ENCODE measurements at regions not wholly inside any gene's neighbourhood (a gene's known extent, or its start where the extent isn't known, plus 50 kb on each side); places are given as distances from the start of the nearest gene placed in this dataset.

DNA sequence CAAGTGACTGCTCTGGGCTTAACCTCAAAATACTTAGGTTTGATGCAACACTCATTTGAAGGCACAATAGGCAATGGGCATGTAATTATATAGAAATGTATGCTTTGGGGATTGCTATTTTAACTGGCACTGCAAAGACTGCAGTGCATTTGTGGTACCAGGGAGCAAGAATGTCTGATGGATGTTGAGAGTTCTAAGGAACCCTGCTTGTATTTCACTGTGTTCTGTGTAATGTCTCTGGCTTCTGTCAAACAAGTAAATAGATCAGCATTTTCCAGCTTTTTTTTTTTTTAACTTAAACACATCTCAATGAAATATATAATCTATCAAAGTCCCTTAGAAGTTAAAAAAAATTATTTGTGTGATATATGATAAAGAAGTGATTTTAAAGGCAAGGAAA lies 94.8 kb upstream of the ATP2B1 start:
- no peaks in the 10 kb centered on the region for H4K20me1 ChIP-seq (ENCODE audit: control insufficient read depth, extremely low read depth, insufficient read depth, low read length)

GRCh38 chr12:89801284-89801683 lies 92.6 kb upstream of the ATP2B1 start:
- no peak for TF ChIP-seq EZH2 (IDR thresholded peaks at IDR 0.05; ENCODE audit: low read length, missing control alignments)
- Histone ChIP-seq H3K36me3 (ENCODE audit: control insufficient read depth, insufficient read depth, low read length) (no peaks in the 10 kb centered on the region), H3K79me2 (ENCODE audit: control insufficient read depth, insufficient read depth, low read length) (no peaks in the 10 kb centered on the region), H2AFZ (ENCODE audit: low read length) (no peak overlapping the region), H3K27me3 (ENCODE audit: control insufficient read depth, insufficient read depth, low read length) (no peaks in the 10 kb centered on the region), H3K4me3 (replicated peaks in 1 of 4; ENCODE audit: control extremely low read depth in 1 of 4, insufficient read depth in 1 of 4, low read depth in 3 of 4, low read length in 4 of 4) (no peak overlapping the region), H3K4me2 (ENCODE audit: extremely low read depth, insufficient read depth, low read length) (no peak overlapping the region), H3K4me1 (ENCODE audit: control insufficient read depth, extremely low read depth, insufficient read depth, low read length) (no peaks in the 10 kb centered on the region), H3K9me3 (ENCODE audit: control insufficient read depth, insufficient read depth, low read depth, low read length) (no peaks in the 10 kb centered on the region), H3K27ac (ENCODE audit: insufficient read depth, low read length) (no peak overlapping the region), H4K20me1 (ENCODE audit: control insufficient read depth, extremely low read depth, insufficient read depth, low read length) (no peaks in the 10 kb centered on the region), H3K9ac (ENCODE audit: insufficient read depth, low read length) (no peak overlapping the region)
- DNase-seq (ENCODE audit: low read depth in 2 of 2): no peak

More for the DNA sequence above, 94.8 kb upstream of the ATP2B1 start:
- no peaks in the 10 kb centered on the region for H3K79me2 ChIP-seq (ENCODE audit: control insufficient read depth, insufficient read depth, low read length)
- no peaks in the 10 kb centered on the region for H3K27me3 ChIP-seq (ENCODE audit: control insufficient read depth, insufficient read depth, low read length)
- no peak overlapping the region for H3K9ac ChIP-seq (ENCODE audit: insufficient read depth, low read length)
- H2AFZ ChIP-seq (ENCODE audit: low read length): no peak overlapping the region
- H3K36me3 ChIP-seq (ENCODE audit: control insufficient read depth, insufficient read depth, low read length): no peaks in the 10 kb centered on the region
- H3K9me3 ChIP-seq (ENCODE audit: control insufficient read depth, insufficient read depth, low read depth, low read length): no peaks in the 10 kb centered on the region
- H3K4me1 ChIP-seq (ENCODE audit: control insufficient read depth, extremely low read depth, insufficient read depth, low read length): no peaks in the 10 kb centered on the region
- H3K4me3 ChIP-seq (replicated peaks in 1 of 4; ENCODE audit: control extremely low read depth in 1 of 4, insufficient read depth in 1 of 4, low read depth in 3 of 4, low read length in 4 of 4): no peak overlapping the region
- no peak overlapping the region for H3K4me2 ChIP-seq (ENCODE audit: extremely low read depth, insufficient read depth, low read length)
- TF ChIP-seq CTCF (conservative IDR thresholded peaks at IDR 0.05 in 1 of 2, IDR thresholded peaks at IDR 0.05 in 1 of 2; ENCODE audit: low read depth in 1 of 2, low read length in 2 of 2): no peak
- TF ChIP-seq EZH2 (IDR thresholded peaks at IDR 0.05; ENCODE audit: low read length, missing control alignments): no peak
- H3K27ac ChIP-seq (ENCODE audit: insufficient read depth, low read length): no peak overlapping the region
- DNase-seq (ENCODE audit: low read depth in 2 of 2): no peak

DNA sequence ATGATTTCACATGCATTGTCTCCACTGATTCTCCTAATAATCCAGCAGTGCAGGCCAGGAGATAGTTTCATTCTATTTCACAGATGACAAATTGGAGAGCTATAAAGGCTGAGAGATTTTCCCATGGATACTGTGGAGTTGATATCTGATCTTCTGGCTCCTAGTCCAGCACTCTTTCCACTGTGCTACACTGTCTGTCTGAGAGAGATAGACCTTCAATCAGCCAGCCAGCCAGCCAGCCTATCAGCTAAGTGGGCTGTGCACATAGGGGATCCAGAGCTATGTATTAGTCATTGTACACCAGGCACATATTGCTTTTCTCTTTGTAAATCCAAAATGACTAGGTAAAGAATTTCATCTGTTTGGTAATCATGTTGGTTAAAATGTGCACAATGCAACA lies 91.8 kb upstream of the ATP2B1 start:
- DNase-seq (ENCODE audit: low read depth in 2 of 2): no peak

More for the DNA sequence above, 91.8 kb upstream of the ATP2B1 start:
- Histone ChIP-seq H2AFZ (ENCODE audit: low read length) (no peak overlapping the region), H3K9ac (ENCODE audit: insufficient read depth, low read length) (no peak overlapping the region), H3K4me2 (ENCODE audit: extremely low read depth, insufficient read depth, low read length) (no peak overlapping the region), H4K20me1 (ENCODE audit: control insufficient read depth, extremely low read depth, insufficient read depth, low read length) (no peaks in the 10 kb centered on the region), H3K27me3 (ENCODE audit: control insufficient read depth, insufficient read depth, low read length) (no peaks in the 10 kb centered on the region), H3K27ac (ENCODE audit: insufficient read depth, low read length) (no peak overlapping the region), H3K4me3 (replicated peaks in 1 of 4; ENCODE audit: control extremely low read depth in 1 of 4, insufficient read depth in 1 of 4, low read depth in 3 of 4, low read length in 4 of 4) (no peak overlapping the region), H3K36me3 (ENCODE audit: control insufficient read depth, insufficient read depth, low read length) (no peaks in the 10 kb centered on the region), H3K79me2 (ENCODE audit: control insufficient read depth, insufficient read depth, low read length) (no peaks in the 10 kb centered on the region), H3K9me3 (ENCODE audit: control insufficient read depth, insufficient read depth, low read depth, low read length) (no peaks in the 10 kb centered on the region), H3K4me1 (ENCODE audit: control insufficient read depth, extremely low read depth, insufficient read depth, low read length) (no peaks in the 10 kb centered on the region)
- TF ChIP-seq CTCF (conservative IDR thresholded peaks at IDR 0.05 in 1 of 2, IDR thresholded peaks at IDR 0.05 in 1 of 2; ENCODE audit: low read depth in 1 of 2, low read length in 2 of 2) (no peak), EZH2 (IDR thresholded peaks at IDR 0.05; ENCODE audit: low read length, missing control alignments) (no peak)
